Trophoblast cell (in vitro differentiated cells and primary cell): ENCODE measurements at regions not wholly inside any gene's neighbourhood (a gene's known extent, or its start where the extent isn't known, plus 50 kb on each side); places are given as distances from the start of the nearest gene placed in this dataset.

ENCODE experiments used
- DNase-seq, 2 donors: peaks; one replicate each; pipeline ENCODE4 v3.0.0-alpha.2; 2016
- H2AFZ ChIP-seq: 2 replicates; pipeline ENCODE4 v1.6.1; 2013; ENCODE audit warnings: low read length, moderate library complexity, mild to moderate bottlenecking; ENCODE audit not compliant: insufficient read depth, poor library complexity
- H2AK5ac ChIP-seq: 2 replicates; pipeline ENCODE4 v1.6.1; 2013; ENCODE audit warnings: mild to moderate bottlenecking, low read length
- H2BK120ac ChIP-seq: 2 replicates; pipeline ENCODE4 v1.6.1; 2013; ENCODE audit warnings: low read length, mild to moderate bottlenecking, moderate library complexity; ENCODE audit not compliant: insufficient read depth, poor library complexity
- H2BK12ac ChIP-seq: 2 replicates; pipeline ENCODE4 v1.6.1; 2013; ENCODE audit warnings: mild to moderate bottlenecking, low read length, moderate library complexity
- H2BK5ac ChIP-seq: 2 replicates; pipeline ENCODE4 v1.6.1; 2013; ENCODE audit warnings: low read length, low read depth, moderate library complexity, mild to moderate bottlenecking; ENCODE audit not compliant: poor library complexity
- H3K14ac ChIP-seq: 2 replicates; pipeline ENCODE4 v1.6.1; 2013; ENCODE audit warnings: mild to moderate bottlenecking, low read length
- H3K18ac ChIP-seq: 2 replicates; pipeline ENCODE4 v1.6.1; 2013; ENCODE audit warnings: mild to moderate bottlenecking, low read length
- H3K23ac ChIP-seq: 2 replicates; pipeline ENCODE4 v1.6.1; 2013; ENCODE audit warnings: low read length
- H3K27ac ChIP-seq: 2 replicates; pipeline ENCODE4 v1.5.1; 2013; ENCODE audit warnings: low read depth, mild to moderate bottlenecking, inconsistent platforms, low read length, moderate library complexity
- H3K27me3 ChIP-seq: 2 replicates; pipeline ENCODE4 v1.6.1; 2013; ENCODE audit warnings: inconsistent platforms, mild to moderate bottlenecking, low read length, moderate library complexity; ENCODE audit not compliant: insufficient read depth
- H3K36me3 ChIP-seq, 2 experiments: 1 replicate in 1 of 2; 2 replicates in 1 of 2; pipeline ENCODE4 v1.6.1; 2013; ENCODE audit warnings: low read length in 2 of 2, mild to moderate bottlenecking in 2 of 2, moderate library complexity in 1 of 2; ENCODE audit not compliant: insufficient read depth in 2 of 2, control insufficient read depth in 1 of 2
- H3K4ac ChIP-seq: 2 replicates; pipeline ENCODE4 v1.6.1; 2013; ENCODE audit warnings: low read depth, mild to moderate bottlenecking, low read length, moderate library complexity
- H3K4me1 ChIP-seq, 2 experiments: 1 replicate in 1 of 2; 2 replicates in 1 of 2; pipeline ENCODE4 v1.6.1; 2013; ENCODE audit warnings: low read length in 2 of 2, mild to moderate bottlenecking in 2 of 2, moderate library complexity in 1 of 2; ENCODE audit not compliant: insufficient read depth in 2 of 2, control insufficient read depth in 1 of 2
- H3K4me2 ChIP-seq: 2 replicates; pipeline ENCODE4 v1.6.1; 2013; ENCODE audit warnings: inconsistent platforms, mild to moderate bottlenecking, low read length, moderate library complexity
- H3K4me3 ChIP-seq: 2 replicates; pipeline ENCODE4 v1.5.1; 2013; ENCODE audit warnings: mild to moderate bottlenecking, low read depth, low read length, inconsistent platforms
- H3K79me1 ChIP-seq: one replicate; pipeline ENCODE4 v1.6.1; 2013; ENCODE audit warnings: low read length
- H3K79me2 ChIP-seq: 2 replicates; pipeline ENCODE4 v1.6.1; 2013; ENCODE audit warnings: low read length, mild to moderate bottlenecking; ENCODE audit not compliant: control insufficient read depth, insufficient read depth, poor library complexity
- H3K9ac ChIP-seq: 2 replicates; pipeline ENCODE4 v1.6.1; 2013; ENCODE audit warnings: mild to moderate bottlenecking, low read length
- H3K9me3 ChIP-seq: 2 replicates; pipeline ENCODE4 v1.6.1; 2013; ENCODE audit warnings: low read depth, mild to moderate bottlenecking, control low read depth, inconsistent platforms, low read length; ENCODE audit not compliant: insufficient read depth
- H4K12ac ChIP-seq: 2 replicates; pipeline ENCODE4 v1.6.1; 2013; ENCODE audit warnings: low read depth, mild to moderate bottlenecking, low read length, moderate library complexity
- H4K8ac ChIP-seq: 2 replicates; pipeline ENCODE4 v1.6.1; 2013; ENCODE audit warnings: low read depth, mild to moderate bottlenecking, low read length, moderate library complexity
- H4K91ac ChIP-seq: one replicate; pipeline ENCODE4 v1.6.1; 2013; ENCODE audit warnings: low read depth, mild to moderate bottlenecking, low read length, moderate library complexity
- WGBS: extraction: QIAGEN DNeasy Blood & Tissue Kit; methylation state at CpG from one replicate; pipeline ENCODE4 v1.1.7; 2013; ENCODE audit warnings: missing lambda C conversion rate; ENCODE audit not compliant: insufficient read length, insufficient coverage; ENCODE audit errors: extremely low coverage; 5-methylcytosine and 5-hydroxymethylcytosine counted together

DNA sequence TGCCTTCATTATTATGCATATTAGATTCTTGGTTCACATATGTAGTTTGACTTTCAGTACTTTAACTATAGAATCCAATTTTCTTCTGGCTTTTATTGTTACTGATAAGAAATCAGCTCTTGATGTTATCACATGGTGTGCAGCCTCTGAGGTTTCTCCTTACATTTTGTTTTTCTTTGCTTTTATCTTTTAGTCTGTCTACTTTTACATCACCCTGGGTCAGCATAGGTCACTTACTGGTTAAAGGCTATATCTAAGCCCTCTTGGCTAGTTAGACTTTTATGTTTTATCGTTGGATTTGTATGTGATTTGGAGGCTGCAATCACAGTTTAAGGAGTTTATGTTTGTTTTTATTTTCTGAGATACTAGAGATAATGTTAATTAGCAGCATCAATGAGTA is 187.2 kb upstream of the NOL4 start:
- no peak overlapping the region for H3K9ac ChIP-seq
- H3K27ac ChIP-seq: no peak overlapping the region
- H4K8ac ChIP-seq: no peak overlapping the region
- H2BK5ac ChIP-seq: no peak overlapping the region
- H3K4me2 ChIP-seq: no peak overlapping the region
- H3K79me2 ChIP-seq: no peaks in the 10 kb centered on the region
- no peak overlapping the region for H3K18ac ChIP-seq
- no peak overlapping the region for H2BK12ac ChIP-seq
- H3K4me1 ChIP-seq: no peaks in the 10 kb centered on the region
- no peak for DNase-seq
- no peak overlapping the region for H3K4ac ChIP-seq
- no peaks in the 10 kb centered on the region for H3K36me3 ChIP-seq
- no peaks in the 10 kb centered on the region for H3K9me3 ChIP-seq
- WGBS: no CpG with 5 or more reads among the region's 1 CpG
- no peak overlapping the region for H2AK5ac ChIP-seq
- H4K12ac ChIP-seq: no peak overlapping the region
- H3K14ac ChIP-seq: no peak overlapping the region
- no peak overlapping the region for H2BK120ac ChIP-seq
- no peaks in the 10 kb centered on the region for H3K79me1 ChIP-seq
- no peak overlapping the region for H3K23ac ChIP-seq
- H3K27me3 ChIP-seq: no peaks in the 10 kb centered on the region
- no peak overlapping the region for H3K4me3 ChIP-seq
- H2AFZ ChIP-seq: no peak overlapping the region
- no peak overlapping the region for H4K91ac ChIP-seq

DNA sequence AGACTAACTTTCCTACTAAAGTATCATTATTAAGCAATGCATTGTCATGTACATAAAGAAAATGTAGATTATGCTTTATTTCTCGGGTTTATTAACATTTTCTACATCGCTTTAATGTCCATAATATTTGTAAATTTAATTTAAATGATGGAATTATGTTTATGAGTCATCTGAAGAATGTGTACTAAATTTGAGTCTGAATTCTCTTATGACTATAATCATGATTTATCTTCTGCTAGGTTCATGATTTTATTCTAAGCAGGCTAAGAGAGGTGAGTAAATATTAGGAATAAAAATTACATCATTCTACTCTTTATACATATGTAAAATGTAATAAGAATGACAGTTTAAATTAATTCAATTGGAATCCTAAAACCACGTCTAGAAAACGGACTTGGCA is 206.3 kb upstream of the NOL4 start:
- H2BK5ac ChIP-seq: no peak overlapping the region
- no peak overlapping the region for H4K12ac ChIP-seq
- no peaks in the 10 kb centered on the region for H3K79me2 ChIP-seq
- H3K9ac ChIP-seq: no peak overlapping the region
- no peak overlapping the region for H2BK12ac ChIP-seq
- no peak overlapping the region for H2BK120ac ChIP-seq
- H3K23ac ChIP-seq: no peak overlapping the region
- no peak overlapping the region for H3K14ac ChIP-seq
- H3K4ac ChIP-seq: no peak overlapping the region
- no peaks in the 10 kb centered on the region for H3K27me3 ChIP-seq
- no peak overlapping the region for H3K4me3 ChIP-seq
- H3K9me3 ChIP-seq: no peaks in the 10 kb centered on the region
- no peaks in the 10 kb centered on the region for H3K36me3 ChIP-seq
- no peaks in the 10 kb centered on the region for H3K4me1 ChIP-seq
- no peak overlapping the region for H4K8ac ChIP-seq
- no peak overlapping the region for H3K18ac ChIP-seq
- H4K91ac ChIP-seq: no peak overlapping the region
- no peak overlapping the region for H2AK5ac ChIP-seq
- WGBS: no CpG with 5 or more reads among the region's 4 CpGs
- no peak for DNase-seq
- no peaks in the 10 kb centered on the region for H3K79me1 ChIP-seq
- H2AFZ ChIP-seq: no peak overlapping the region
- H3K4me2 ChIP-seq: no peak overlapping the region
- H3K27ac ChIP-seq: no peak overlapping the region

DNA sequence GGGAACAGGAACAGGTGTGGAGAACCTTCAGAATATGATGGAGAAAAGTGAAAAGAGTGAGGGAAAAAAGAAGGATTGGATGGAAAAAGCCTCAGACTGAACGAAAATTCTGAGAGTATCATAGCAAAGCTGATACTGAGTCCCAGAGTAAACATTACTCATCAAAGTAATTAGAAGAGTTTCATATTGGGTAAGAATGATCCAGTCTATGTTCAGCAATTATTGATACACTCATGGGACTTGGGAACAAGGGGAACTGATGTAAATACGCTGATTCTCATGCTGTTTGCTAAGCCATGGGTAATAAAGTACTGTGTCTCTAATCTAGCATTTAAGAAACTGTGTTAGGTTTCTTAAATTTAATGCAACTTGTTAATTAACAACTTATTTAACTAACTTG is 219.9 kb upstream of the NOL4 start:
- no peak overlapping the region for H2AFZ ChIP-seq
- no peak overlapping the region for H2BK5ac ChIP-seq
- H3K4me2 ChIP-seq: no peak overlapping the region
- H3K4me1 ChIP-seq: no peaks in the 10 kb centered on the region
- H3K79me2 ChIP-seq: no peaks in the 10 kb centered on the region
- H4K91ac ChIP-seq: no peak overlapping the region
- H3K9me3 ChIP-seq: no peaks in the 10 kb centered on the region
- no peak overlapping the region for H4K8ac ChIP-seq
- no peak overlapping the region for H3K4ac ChIP-seq
- no peak overlapping the region for H2BK12ac ChIP-seq
- no peak overlapping the region for H4K12ac ChIP-seq
- no peak overlapping the region for H3K9ac ChIP-seq
- H2BK120ac ChIP-seq: no peak overlapping the region
- H3K79me1 ChIP-seq: no peaks in the 10 kb centered on the region
- H3K14ac ChIP-seq: no peak overlapping the region
- no peak overlapping the region for H3K27ac ChIP-seq
- H3K36me3 ChIP-seq: no peaks in the 10 kb centered on the region
- no peak for DNase-seq
- H3K27me3 ChIP-seq: no peaks in the 10 kb centered on the region
- WGBS: no CpG with 5 or more reads among the region's 2 CpGs
- H3K4me3 ChIP-seq: no peak overlapping the region
- no peak overlapping the region for H2AK5ac ChIP-seq
- H3K23ac ChIP-seq: no peak overlapping the region
- no peak overlapping the region for H3K18ac ChIP-seq

DNA sequence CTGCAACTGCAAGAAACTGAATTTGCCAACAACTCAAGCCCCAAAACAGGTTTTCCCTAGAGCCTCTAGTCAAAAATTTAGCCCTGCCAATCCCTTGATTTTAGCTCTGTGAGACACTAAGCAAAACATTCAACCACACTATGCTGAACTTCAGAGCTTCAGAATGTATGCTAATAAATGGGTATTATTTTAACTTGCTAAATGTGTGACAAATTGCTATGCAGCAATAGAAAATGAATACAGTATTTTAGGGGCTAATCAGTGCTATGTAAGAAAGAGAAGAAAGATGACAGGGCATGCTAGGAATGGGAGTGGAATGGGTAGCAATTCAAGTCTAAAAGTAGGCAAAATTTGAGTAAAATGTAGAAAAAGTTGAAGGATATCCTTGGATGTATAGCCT is 223.9 kb upstream of the NOL4 start:
- H3K36me3 ChIP-seq: no peaks in the 10 kb centered on the region
- no peak overlapping the region for H2BK120ac ChIP-seq
- no peak overlapping the region for H3K27ac ChIP-seq
- no peak overlapping the region for H2AFZ ChIP-seq
- H3K18ac ChIP-seq: no peak overlapping the region
- no peaks in the 10 kb centered on the region for H3K79me1 ChIP-seq
- H3K4ac ChIP-seq: no peak overlapping the region
- no peak overlapping the region for H4K8ac ChIP-seq
- no peak overlapping the region for H3K23ac ChIP-seq
- H3K79me2 ChIP-seq: no peaks in the 10 kb centered on the region
- no peak overlapping the region for H3K14ac ChIP-seq
- no peaks in the 10 kb centered on the region for H3K9me3 ChIP-seq
- DNase-seq: no peak
- no peak overlapping the region for H4K12ac ChIP-seq
- no peak overlapping the region for H3K4me3 ChIP-seq
- no peaks in the 10 kb centered on the region for H3K4me1 ChIP-seq
- H2BK5ac ChIP-seq: no peak overlapping the region
- H3K9ac ChIP-seq: no peak overlapping the region
- no peak overlapping the region for H2BK12ac ChIP-seq
- H2AK5ac ChIP-seq: no peak overlapping the region
- H3K4me2 ChIP-seq: no peak overlapping the region
- no peak overlapping the region for H4K91ac ChIP-seq
- H3K27me3 ChIP-seq: no peaks in the 10 kb centered on the region

DNA sequence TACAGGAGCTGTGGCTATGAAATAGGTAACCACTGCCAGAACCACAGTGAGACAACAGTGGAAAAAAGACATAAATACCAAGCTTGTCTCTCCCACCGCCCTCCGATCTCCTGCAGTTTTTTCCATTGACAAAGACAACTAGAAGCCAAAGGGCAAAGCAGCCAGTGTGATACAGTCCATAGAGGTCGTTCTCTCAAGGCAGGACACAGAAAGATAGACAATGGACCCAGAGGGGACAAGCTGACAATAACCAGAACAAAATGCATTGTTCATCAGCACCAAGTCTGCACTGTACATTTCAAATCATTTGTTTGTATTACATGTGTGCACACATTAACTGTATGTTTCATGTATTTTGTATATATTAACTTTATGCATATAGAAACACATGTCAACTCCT is 233.0 kb upstream of the NOL4 start:
- Histone ChIP-seq H3K4me3 (no peak overlapping the region), H3K27me3 (no peaks in the 10 kb centered on the region), H2AFZ (no peak overlapping the region), H3K4me1 (peaks cover 0 to 2% of the 10 kb centered on the region in 2 experiments), H3K36me3 (peaks cover 0 to 2% of the 10 kb centered on the region in 2 experiments), H3K9ac (no peak overlapping the region), H3K4me2 (no peak overlapping the region), H2BK120ac (no peak overlapping the region), H3K4ac (no peak overlapping the region), H3K27ac (no peak overlapping the region), H2BK5ac (no peak overlapping the region), H3K14ac (no peak overlapping the region), H4K12ac (no peak overlapping the region), H3K18ac (no peak overlapping the region), H4K91ac (no peak overlapping the region), H3K79me1 (no peaks in the 10 kb centered on the region), H2AK5ac (no peak overlapping the region), H4K8ac (no peak overlapping the region), H2BK12ac (no peak overlapping the region), H3K79me2 (no peaks in the 10 kb centered on the region), H3K9me3 (no peaks in the 10 kb centered on the region), H3K23ac (no peak overlapping the region)
- no peak for DNase-seq
- WGBS: no CpG with 5 or more reads among the region's 3 CpGs
